ENCODE measurements at regions not wholly inside any gene's neighbourhood (a gene's known extent, or its start where the extent isn't known, plus 50 kb on each side); places are given as distances from the start of the nearest gene placed in this dataset.
"Not testable (repeated sequence)": the region's sequence is repeated elsewhere in the genome, so short reads cannot be mapped to it uniquely, and the experiment has no call there.

DNA sequence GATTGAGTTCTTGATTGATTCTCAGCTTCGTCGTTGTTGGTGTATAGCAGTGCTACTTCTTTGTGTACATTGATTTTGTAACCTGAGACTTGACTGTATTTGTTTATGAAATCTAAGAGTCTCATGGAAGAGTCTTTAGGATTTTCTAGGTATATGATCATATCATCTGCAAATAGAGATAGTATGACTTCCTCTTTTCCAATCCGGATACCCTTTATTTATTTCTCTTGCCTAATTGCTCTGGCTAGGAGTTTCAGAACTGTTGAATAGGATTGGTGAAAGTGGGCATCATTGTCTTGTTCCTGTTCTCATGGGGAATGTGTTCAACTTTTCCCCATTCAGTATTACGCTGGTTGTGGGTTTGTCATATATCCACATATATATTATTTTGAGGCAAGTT lies 72.3 kb upstream of the ADORA2B start:
- H3K9ac ChIP-seq (ENCODE audit: control insufficient read depth, extremely low read depth, insufficient read depth, low read length); H3K79me2 ChIP-seq (ENCODE audit: control insufficient read depth, insufficient read depth, low read length); H3K27me3 ChIP-seq (ENCODE audit: control insufficient read depth, extremely low read depth, insufficient read depth, low read length); H3K9me1 ChIP-seq (ENCODE audit: control insufficient read depth, extremely low read depth, insufficient read depth, low read length); H2AFZ ChIP-seq (ENCODE audit: control insufficient read depth, low read length); H3K4me3 ChIP-seq (ENCODE audit: control insufficient read depth in 2 of 3, extremely low read depth in 1 of 3, insufficient read depth in 2 of 3, low read depth in 1 of 3, low read length in 3 of 3); DNase-seq (ENCODE audit: low read depth, low spot score); FAIRE-seq; H3K9me3 ChIP-seq (ENCODE audit: control insufficient read depth, low read depth, low read length); H3K27ac ChIP-seq (ENCODE audit: control insufficient read depth, insufficient read depth, low read length); H3K4me2 ChIP-seq (ENCODE audit: control insufficient read depth, extremely low read depth, insufficient read depth, low read depth, low read length); H4K20me1 ChIP-seq (ENCODE audit: control insufficient read depth, extremely low read depth, insufficient read depth, low read length); dilution Hi-C loops (cut with MboI; ENCODE audit: extremely low pct_ligation_motif_present, low sequenced_read_pairs); H3K36me3 ChIP-seq (ENCODE audit: control insufficient read depth in 2 of 2, extremely low read depth in 1 of 2, insufficient read depth in 2 of 2, low read length in 2 of 2); H3K4me1 ChIP-seq (ENCODE audit: control insufficient read depth, extremely low read depth, insufficient read depth, low read length): not testable (repeated sequence)

DNA sequence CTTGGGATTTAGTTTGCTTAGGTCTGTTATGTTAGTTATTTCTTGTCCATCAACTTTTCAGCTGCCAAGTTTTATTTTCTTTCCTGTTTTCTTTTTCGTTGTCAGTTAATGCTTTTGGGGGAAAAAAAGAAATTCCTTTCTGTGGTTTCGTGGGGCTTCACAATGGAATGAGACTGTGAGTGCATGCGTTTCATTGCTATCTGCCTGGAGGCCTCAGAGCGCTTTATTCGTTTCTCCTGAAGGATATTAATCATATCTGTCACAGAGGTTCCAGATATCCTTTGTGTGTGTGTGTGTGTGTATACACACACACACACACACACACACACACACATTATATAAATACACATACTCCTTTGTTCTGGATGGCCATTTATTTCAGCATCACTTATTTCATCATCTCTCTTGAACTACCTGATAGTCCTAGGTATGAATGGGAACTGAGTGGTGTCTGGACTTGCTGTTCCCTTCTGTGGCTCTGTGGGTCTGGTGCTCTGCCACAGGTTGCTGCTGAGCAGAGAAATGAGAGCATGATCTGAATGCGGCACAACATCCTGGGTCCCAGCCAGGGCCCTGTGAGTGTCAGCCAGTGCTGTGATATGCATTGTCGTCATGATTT lies 66.9 kb upstream of the ADORA2B start:
- H2AFZ ChIP-seq (ENCODE audit: control insufficient read depth, low read length); H3K36me3 ChIP-seq (ENCODE audit: control insufficient read depth in 2 of 2, extremely low read depth in 1 of 2, insufficient read depth in 2 of 2, low read length in 2 of 2); H3K27ac ChIP-seq (ENCODE audit: control insufficient read depth, insufficient read depth, low read length); H3K79me2 ChIP-seq (ENCODE audit: control insufficient read depth, insufficient read depth, low read length); H3K27me3 ChIP-seq (ENCODE audit: control insufficient read depth, extremely low read depth, insufficient read depth, low read length); H3K4me3 ChIP-seq (ENCODE audit: control insufficient read depth in 2 of 3, extremely low read depth in 1 of 3, insufficient read depth in 2 of 3, low read depth in 1 of 3, low read length in 3 of 3); dilution Hi-C loops (cut with MboI; ENCODE audit: extremely low pct_ligation_motif_present, low sequenced_read_pairs); H3K4me1 ChIP-seq (ENCODE audit: control insufficient read depth, extremely low read depth, insufficient read depth, low read length); H3K9me3 ChIP-seq (ENCODE audit: control insufficient read depth, low read depth, low read length); H3K9ac ChIP-seq (ENCODE audit: control insufficient read depth, extremely low read depth, insufficient read depth, low read length); H3K9me1 ChIP-seq (ENCODE audit: control insufficient read depth, extremely low read depth, insufficient read depth, low read length); H3K4me2 ChIP-seq (ENCODE audit: control insufficient read depth, extremely low read depth, insufficient read depth, low read depth, low read length); H4K20me1 ChIP-seq (ENCODE audit: control insufficient read depth, extremely low read depth, insufficient read depth, low read length): not testable (repeated sequence)
- DNase-seq (ENCODE audit: low read depth, low spot score) = peak; percentile 30
- FAIRE-seq = peak; percentile 95

DNA sequence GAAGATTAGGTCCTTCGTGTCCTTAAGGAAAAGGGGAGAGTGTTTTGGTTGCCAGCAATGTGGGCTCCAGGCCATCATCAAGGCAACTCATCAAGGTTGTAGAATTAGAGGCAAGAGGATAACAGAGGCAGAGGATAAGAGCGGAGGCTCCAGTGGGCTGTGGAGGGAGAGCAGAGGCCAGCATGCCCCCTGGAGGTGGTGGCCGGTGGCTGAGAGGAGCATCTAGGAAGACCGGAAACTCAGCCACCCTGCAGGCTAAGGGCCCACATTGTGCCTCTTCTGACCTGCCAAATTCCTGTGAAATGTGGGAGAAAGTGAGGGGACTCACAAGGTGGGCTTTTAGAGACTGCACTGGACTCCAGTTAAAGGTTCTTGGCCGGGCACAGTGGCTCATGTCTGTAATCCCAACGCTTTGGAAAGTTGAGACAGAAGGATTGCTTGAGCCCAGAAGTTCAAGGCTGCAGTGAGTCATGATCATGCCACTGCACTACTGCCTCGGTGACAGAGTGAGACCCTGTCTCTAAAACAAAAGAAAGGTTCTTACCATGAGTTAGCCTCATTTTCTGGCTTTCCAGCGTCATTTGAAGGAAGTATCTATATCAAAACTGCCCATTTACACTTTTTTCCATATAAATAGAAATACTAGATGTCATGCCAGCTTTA lies 62.7 kb upstream of the ADORA2B start:
- TF ChIP-seq, protein P1, sequence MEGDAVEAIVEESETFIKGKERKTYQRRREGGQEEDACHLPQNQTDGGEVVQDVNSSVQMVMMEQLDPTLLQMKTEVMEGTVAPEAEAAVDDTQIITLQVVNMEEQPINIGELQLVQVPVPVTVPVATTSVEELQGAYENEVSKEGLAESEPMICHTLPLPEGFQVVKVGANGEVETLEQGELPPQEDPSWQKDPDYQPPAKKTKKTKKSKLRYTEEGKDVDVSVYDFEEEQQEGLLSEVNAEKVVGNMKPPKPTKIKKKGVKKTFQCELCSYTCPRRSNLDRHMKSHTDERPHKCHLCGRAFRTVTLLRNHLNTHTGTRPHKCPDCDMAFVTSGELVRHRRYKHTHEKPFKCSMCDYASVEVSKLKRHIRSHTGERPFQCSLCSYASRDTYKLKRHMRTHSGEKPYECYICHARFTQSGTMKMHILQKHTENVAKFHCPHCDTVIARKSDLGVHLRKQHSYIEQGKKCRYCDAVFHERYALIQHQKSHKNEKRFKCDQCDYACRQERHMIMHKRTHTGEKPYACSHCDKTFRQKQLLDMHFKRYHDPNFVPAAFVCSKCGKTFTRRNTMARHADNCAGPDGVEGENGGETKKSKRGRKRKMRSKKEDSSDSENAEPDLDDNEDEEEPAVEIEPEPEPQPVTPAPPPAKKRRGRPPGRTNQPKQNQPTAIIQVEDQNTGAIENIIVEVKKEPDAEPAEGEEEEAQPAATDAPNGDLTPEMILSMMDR (optimal IDR thresholded peaks at IDR 0.05 in 1 of 3, IDR thresholded peaks at IDR 0.05 in 1 of 3, conservative IDR thresholded peaks at IDR 0.05 in 1 of 3; ENCODE audit: extremely low read depth in 1 of 3, insufficient read depth in 2 of 3, low read length in 3 of 3) = no peak
- TF ChIP-seq EZH2 (IDR thresholded peaks at IDR 0.05; ENCODE audit: low read length) = no peak
- DNase-seq (ENCODE audit: low read depth, low spot score) (no peak), FAIRE-seq (no peak)
- Histone ChIP-seq H3K9ac (ENCODE audit: control insufficient read depth, extremely low read depth, insufficient read depth, low read length) (no peak overlapping the region), H3K27ac (ENCODE audit: control insufficient read depth, insufficient read depth, low read length) (no peak overlapping the region), H3K4me2 (ENCODE audit: control insufficient read depth, extremely low read depth, insufficient read depth, low read depth, low read length) (no peak overlapping the region), H3K79me2 (ENCODE audit: control insufficient read depth, insufficient read depth, low read length) (no peaks in the 10 kb centered on the region), H3K4me3 (ENCODE audit: control insufficient read depth in 2 of 3, extremely low read depth in 1 of 3, insufficient read depth in 2 of 3, low read depth in 1 of 3, low read length in 3 of 3) (no peak overlapping the region), H3K36me3 (ENCODE audit: control insufficient read depth in 2 of 2, extremely low read depth in 1 of 2, insufficient read depth in 2 of 2, low read length in 2 of 2) (no peaks in the 10 kb centered on the region), H2AFZ (ENCODE audit: control insufficient read depth, low read length) (no peak overlapping the region), H3K27me3 (ENCODE audit: control insufficient read depth, extremely low read depth, insufficient read depth, low read length) (no peaks in the 10 kb centered on the region), H3K9me3 (ENCODE audit: control insufficient read depth, low read depth, low read length) (no peaks in the 10 kb centered on the region), H3K9me1 (ENCODE audit: control insufficient read depth, extremely low read depth, insufficient read depth, low read length) (no peaks in the 10 kb centered on the region), H3K4me1 (ENCODE audit: control insufficient read depth, extremely low read depth, insufficient read depth, low read length) (no peaks in the 10 kb centered on the region), H4K20me1 (ENCODE audit: control insufficient read depth, extremely low read depth, insufficient read depth, low read length) (no peaks in the 10 kb centered on the region)
- dilution Hi-C loops (cut with MboI; ENCODE audit: extremely low pct_ligation_motif_present, low sequenced_read_pairs) = no loop called here
